MM.1S (cell line): ENCODE measurements at regions not wholly inside any gene's neighbourhood (a gene's known extent, or its start where the extent isn't known, plus 50 kb on each side); places are given as distances from the start of the nearest gene placed in this dataset.

ENCODE experiments used
- DNase-seq: peaks from one replicate; pipeline ENCODE4 v3.0.0-alpha.2; 2015
- H2AFZ ChIP-seq: fragments of 300-600 bp; sonication (generic); 2 replicates; pipeline ENCODE4 v1.6.0; 2016; ENCODE audit warnings: antibody characterized with exemption, low read length
- H3F3A ChIP-seq: fragments of 300-600 bp; sonication (generic); 2 replicates; pipeline ENCODE4 v1.6.1; 2016; ENCODE audit warnings: mild to moderate bottlenecking, antibody characterized with exemption, low read length, moderate library complexity, mixed read lengths; ENCODE audit not compliant: insufficient read depth
- H3K27ac ChIP-seq: fragments of 300-600 bp; sonication (generic); 2 replicates; pipeline ENCODE4 v1.5.1; 2016; ENCODE audit warnings: mild to moderate bottlenecking, low read length
- H3K27me3 ChIP-seq: fragments of 300-600 bp; sonication (generic); replicated peaks from 2 replicates; pipeline ENCODE4 v1.6.0; 2016; ENCODE audit warnings: low read length; ENCODE audit not compliant: insufficient read depth
- H3K36me3 ChIP-seq: fragments of 300-600 bp; sonication (generic); replicated peaks from 2 replicates; pipeline ENCODE4 v1.6.1; 2016; ENCODE audit warnings: mild to moderate bottlenecking, low read length, mixed read lengths; ENCODE audit not compliant: insufficient read depth
- H3K4me1 ChIP-seq: fragments of 300-600 bp; sonication (generic); 2 replicates; pipeline ENCODE4 v1.6.1; 2016; ENCODE audit warnings: low read length, mixed read lengths
- H3K4me2 ChIP-seq: fragments of 300-600 bp; sonication (generic); 2 replicates; pipeline ENCODE4 v1.6.0; 2016; ENCODE audit warnings: low read depth, low read length
- H3K4me3 ChIP-seq: fragments of 300-600 bp; sonication (generic); 2 replicates; pipeline ENCODE4 v1.5.1; 2016; ENCODE audit warnings: low read length, mixed read lengths
- H3K79me2 ChIP-seq: fragments of 300-600 bp; sonication (generic); 2 replicates; pipeline ENCODE4 v1.6.1; 2016; ENCODE audit warnings: mixed run types, low read length, mixed read lengths
- H3K9ac ChIP-seq: fragments of 300-600 bp; sonication (generic); 2 replicates; pipeline ENCODE4 v1.6.1; 2016; ENCODE audit warnings: low read length, mixed read lengths
- H3K9me2 ChIP-seq: fragments of 300-600 bp; sonication (generic); replicated peaks from 2 replicates; pipeline ENCODE4 v1.6.1; 2016; ENCODE audit warnings: mild to moderate bottlenecking, low read length, mixed read lengths; ENCODE audit not compliant: insufficient read depth
- H3K9me3 ChIP-seq: fragments of 300-600 bp; sonication (generic); replicated peaks from 2 replicates; pipeline ENCODE4 v1.6.1; 2016; ENCODE audit warnings: mild to moderate bottlenecking, low read length, mixed read lengths; ENCODE audit not compliant: insufficient read depth
- H4K20me1 ChIP-seq: fragments of 300-600 bp; sonication (generic); 2 replicates; pipeline ENCODE4 v1.6.1; 2016; ENCODE audit warnings: mild to moderate bottlenecking, low read length, moderate library complexity, mixed read lengths; ENCODE audit not compliant: insufficient read depth
- EZH2 ChIP-seq: fragments of 300-600 bp; sonication (generic); optimal IDR thresholded peaks from 2 replicates; pipeline ENCODE3; 2017; ENCODE audit warnings: low read depth, mild to moderate bottlenecking, antibody characterized with exemption, low read length, mixed read lengths
- EZH2phosphoT487 ChIP-seq: fragments of 300-600 bp; sonication (generic); IDR thresholded peaks from 2 replicates; pipeline ENCODE4 v1.6.1; 2018; ENCODE audit warnings: antibody characterized with exemption, low read length
- TF ChIP-seq, protein P1 (sequence below): fragments of 300-600 bp; sonication (generic); IDR thresholded peaks from 2 replicates; pipeline ENCODE4 v1.5.1; 2016; ENCODE audit warnings: antibody characterized with exemption, low read length, mixed read lengths

DNA sequence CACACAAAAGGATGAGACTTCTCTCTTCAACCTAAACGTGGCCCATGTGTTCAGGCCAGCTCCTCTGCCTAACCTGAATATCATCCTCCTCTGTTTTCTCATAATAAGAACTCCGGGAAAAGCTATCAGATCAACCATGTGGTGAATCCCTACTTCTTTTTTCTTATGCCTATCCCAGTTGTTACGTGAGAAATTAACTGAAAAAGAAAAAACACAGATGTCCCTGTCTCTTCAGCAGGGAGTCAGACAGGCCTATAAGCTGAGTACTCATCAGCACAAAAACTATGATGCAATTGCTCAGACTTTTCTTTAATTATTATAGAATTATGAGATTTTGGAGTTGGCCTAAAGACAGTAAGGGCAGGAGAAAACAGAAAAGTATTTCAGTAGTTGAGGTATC, 613.0 kb upstream of the FSHR start:
- Histone ChIP-seq H3K4me1 (no peaks in the 10 kb centered on the region), H3K9me2 (no peaks in the 10 kb centered on the region), H2AFZ (no peak overlapping the region), H3K27ac (no peak overlapping the region), H3K9me3 (no peaks in the 10 kb centered on the region), H3K27me3 (no peaks in the 10 kb centered on the region), H3K4me3 (no peak overlapping the region), H3K79me2 (no peaks in the 10 kb centered on the region), H4K20me1 (no peaks in the 10 kb centered on the region), H3K9ac (no peak overlapping the region), H3K36me3 (no peaks in the 10 kb centered on the region), H3K4me2 (no peak overlapping the region), H3F3A (no peaks in the 10 kb centered on the region)
- TF ChIP-seq, protein P1, sequence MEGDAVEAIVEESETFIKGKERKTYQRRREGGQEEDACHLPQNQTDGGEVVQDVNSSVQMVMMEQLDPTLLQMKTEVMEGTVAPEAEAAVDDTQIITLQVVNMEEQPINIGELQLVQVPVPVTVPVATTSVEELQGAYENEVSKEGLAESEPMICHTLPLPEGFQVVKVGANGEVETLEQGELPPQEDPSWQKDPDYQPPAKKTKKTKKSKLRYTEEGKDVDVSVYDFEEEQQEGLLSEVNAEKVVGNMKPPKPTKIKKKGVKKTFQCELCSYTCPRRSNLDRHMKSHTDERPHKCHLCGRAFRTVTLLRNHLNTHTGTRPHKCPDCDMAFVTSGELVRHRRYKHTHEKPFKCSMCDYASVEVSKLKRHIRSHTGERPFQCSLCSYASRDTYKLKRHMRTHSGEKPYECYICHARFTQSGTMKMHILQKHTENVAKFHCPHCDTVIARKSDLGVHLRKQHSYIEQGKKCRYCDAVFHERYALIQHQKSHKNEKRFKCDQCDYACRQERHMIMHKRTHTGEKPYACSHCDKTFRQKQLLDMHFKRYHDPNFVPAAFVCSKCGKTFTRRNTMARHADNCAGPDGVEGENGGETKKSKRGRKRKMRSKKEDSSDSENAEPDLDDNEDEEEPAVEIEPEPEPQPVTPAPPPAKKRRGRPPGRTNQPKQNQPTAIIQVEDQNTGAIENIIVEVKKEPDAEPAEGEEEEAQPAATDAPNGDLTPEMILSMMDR, result no peak
- DNase-seq, result no peak

DNA sequence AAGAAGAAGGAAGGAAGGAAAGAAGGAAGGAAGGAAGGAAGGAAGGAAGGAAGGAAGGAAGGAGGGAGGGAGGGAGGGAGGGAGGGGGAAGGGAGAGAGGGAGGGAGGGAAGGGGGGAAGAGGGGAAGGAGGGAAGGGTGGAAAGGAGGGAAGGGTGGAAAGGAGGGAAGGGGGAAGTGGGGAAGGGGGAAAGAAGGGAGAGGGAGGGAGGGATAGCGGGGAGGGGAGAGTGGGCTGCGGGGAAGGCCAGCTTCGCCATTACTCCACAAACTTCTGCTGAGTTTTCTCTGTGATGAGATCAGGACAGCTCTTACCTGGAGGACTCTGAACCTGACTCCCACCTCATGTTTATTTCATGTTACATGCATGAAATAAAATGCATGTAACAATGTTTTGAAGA, 601.5 kb upstream of the FSHR start:
- no peak overlapping the region for H3K4me2 ChIP-seq
- no peaks in the 10 kb centered on the region for H3F3A ChIP-seq
- no peaks in the 10 kb centered on the region for H3K4me1 ChIP-seq
- no peak overlapping the region for H3K9ac ChIP-seq
- no peak overlapping the region for H2AFZ ChIP-seq
- no peak for DNase-seq
- H3K36me3 ChIP-seq, result no peaks in the 10 kb centered on the region
- no peaks in the 10 kb centered on the region for H3K9me2 ChIP-seq
- H3K4me3 ChIP-seq, result no peak overlapping the region
- TF ChIP-seq EZH2 (no peak), EZH2phosphoT487 (no peak)
- H3K27ac ChIP-seq, result no peak overlapping the region
- H3K9me3 ChIP-seq, result no peaks in the 10 kb centered on the region
- no peaks in the 10 kb centered on the region for H3K79me2 ChIP-seq
- H3K27me3 ChIP-seq, result no peaks in the 10 kb centered on the region
- H4K20me1 ChIP-seq, result no peaks in the 10 kb centered on the region

DNA sequence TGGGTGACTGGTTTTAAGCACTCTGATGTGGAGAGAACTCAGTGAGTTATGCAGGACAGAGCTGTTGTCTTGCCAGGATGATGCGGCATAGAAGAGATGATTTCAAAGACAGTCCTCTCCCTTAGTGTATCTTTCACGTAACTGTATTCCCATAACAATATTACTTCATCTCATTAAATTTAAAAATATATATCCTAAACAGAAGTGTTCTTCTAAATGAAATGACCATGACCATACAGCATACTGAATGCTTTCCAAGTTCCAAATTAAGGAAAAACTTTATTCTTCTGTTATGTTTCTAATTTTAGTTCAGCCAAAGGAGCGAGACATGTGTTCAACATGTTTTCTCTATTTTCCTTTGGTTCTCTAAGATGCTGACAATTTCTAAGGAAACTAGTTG, 600.1 kb upstream of the FSHR start:
- Histone ChIP-seq H3K4me2 (no peak overlapping the region), H3K4me3 (no peak overlapping the region), H3K27me3 (no peaks in the 10 kb centered on the region), H3K79me2 (no peaks in the 10 kb centered on the region), H3K9me2 (no peaks in the 10 kb centered on the region), H3K27ac (no peak overlapping the region), H3K9me3 (no peaks in the 10 kb centered on the region), H3K36me3 (no peaks in the 10 kb centered on the region), H3K4me1 (no peaks in the 10 kb centered on the region), H3K9ac (no peak overlapping the region), H2AFZ (no peak overlapping the region), H4K20me1 (no peaks in the 10 kb centered on the region), H3F3A (no peaks in the 10 kb centered on the region)
- DNase-seq, result no peak
- TF ChIP-seq, protein P1, result no peak
- TF ChIP-seq EZH2phosphoT487 (no peak), EZH2 (no peak)

DNA sequence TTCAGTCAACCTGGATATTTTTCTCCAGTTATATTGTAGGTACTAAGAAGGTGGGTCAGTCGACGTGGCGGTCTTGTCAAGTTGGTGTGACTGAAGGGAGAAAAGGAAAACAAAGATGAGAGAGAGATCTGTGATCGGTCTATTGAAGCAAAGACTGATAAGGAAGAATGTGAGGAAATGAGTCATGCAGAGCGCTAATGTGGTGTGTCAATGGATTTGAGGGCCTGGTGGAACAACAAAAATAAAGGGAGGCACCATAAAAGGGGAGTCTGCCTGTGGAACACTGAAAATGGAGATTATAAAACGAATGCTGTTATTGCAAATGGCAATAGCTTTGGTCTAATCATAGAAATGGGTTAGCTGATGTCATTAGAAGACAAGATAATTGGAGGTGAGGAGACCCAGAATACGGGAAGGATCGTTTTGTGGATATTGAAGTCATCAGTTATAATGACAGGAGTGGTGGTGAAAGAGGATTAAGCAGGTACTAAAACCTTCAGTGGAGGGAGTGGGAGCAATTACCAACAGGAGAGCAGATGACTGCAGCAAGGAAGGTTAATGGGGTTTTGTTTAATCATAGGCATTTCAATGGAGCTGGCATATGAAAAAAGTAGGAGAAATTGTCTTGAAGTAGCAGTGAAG, 599.1 kb upstream of the FSHR start:
- H3K9me2 ChIP-seq, result no peaks in the 10 kb centered on the region
- H3F3A ChIP-seq, result no peaks in the 10 kb centered on the region
- H3K9ac ChIP-seq, result no peak overlapping the region
- no peak for DNase-seq
- H3K27me3 ChIP-seq, result no peaks in the 10 kb centered on the region
- no peak overlapping the region for H2AFZ ChIP-seq
- H3K79me2 ChIP-seq, result no peaks in the 10 kb centered on the region
- H3K4me3 ChIP-seq, result no peak overlapping the region
- H3K4me2 ChIP-seq, result no peak overlapping the region
- TF ChIP-seq, protein P1, result no peak
- no peak for TF ChIP-seq EZH2
- TF ChIP-seq EZH2phosphoT487, result no peak
- no peaks in the 10 kb centered on the region for H3K4me1 ChIP-seq
- H3K9me3 ChIP-seq, result no peaks in the 10 kb centered on the region
- H3K36me3 ChIP-seq, result no peaks in the 10 kb centered on the region
- no peak overlapping the region for H3K27ac ChIP-seq
- no peaks in the 10 kb centered on the region for H4K20me1 ChIP-seq
